Fibroblast of upper back skin (primary cell): ENCODE measurements at regions not wholly inside any gene's neighbourhood (a gene's known extent, or its start where the extent isn't known, plus 50 kb on each side); places are given as distances from the start of the nearest gene placed in this dataset.
"Not testable (repeated sequence)": the region's sequence is repeated elsewhere in the genome, so short reads cannot be mapped to it uniquely, and the experiment has no call there.

Source experiments
- DNase-seq: peaks from one replicate; pipeline ENCODE4 v3.0.0-alpha.2; 2013

- peak; percentile 78 for DNase-seq
Measured at GRCh38 chr7:113710310-113711096, 208.3 kb downstream of the PPP1R3A start.

- no peak for DNase-seq
Measured at GRCh38 chr7:113705439-113705838, 213.4 kb downstream of the PPP1R3A start.

- DNase-seq, result peak; percentile 23
Measured at GRCh38 chr7:113698556-113699220, 220.1 kb downstream of the PPP1R3A start.

GRCh38 chr7:113694149-113694548 lies 224.7 kb downstream of the PPP1R3A start:
- DNase-seq, result no peak

GRCh38 chr7:113684165-113684564 lies 234.6 kb downstream of the PPP1R3A start:
- no peak for DNase-seq

GRCh38 chr7:113677811-113678210 lies 241.0 kb downstream of the PPP1R3A start:
- DNase-seq, result no peak

GRCh38 chr7:113664867-113665266 lies 253.9 kb downstream of the PPP1R3A start:
- no peak for DNase-seq

GRCh38 chr7:113659416-113659815 lies 259.4 kb downstream of the PPP1R3A start:
- DNase-seq, result no peak

GRCh38 chr7:113657603-113658002 lies 261.2 kb downstream of the PPP1R3A start:
- no peak for DNase-seq

GRCh38 chr7:113652501-113652900 lies 266.3 kb downstream of the PPP1R3A start:
- peak; percentile 14 for DNase-seq

- no peak for DNase-seq
Measured at GRCh38 chr7:113649556-113649955, 269.3 kb downstream of the PPP1R3A start.

- DNase-seq, result no peak
Measured at GRCh38 chr7:113639221-113639620, 279.6 kb downstream of the PPP1R3A start.

- DNase-seq, result peak; percentile 57
Measured at GRCh38 chr7:113636727-113637421, 281.9 kb downstream of the PPP1R3A start.

GRCh38 chr7:113635492-113635891 lies 283.3 kb downstream of the PPP1R3A start:
- DNase-seq, result no peak

GRCh38 chr7:113633073-113633472 lies 285.7 kb downstream of the PPP1R3A start:
- DNase-seq, result no peak

- no peak for DNase-seq
Measured at GRCh38 chr7:113628948-113629847, 289.6 kb downstream of the PPP1R3A start.

- DNase-seq, result no peak
Measured at GRCh38 chr7:113625494-113626102, 293.2 kb downstream of the PPP1R3A start.

- DNase-seq, result no peak
Measured at GRCh38 chr7:113622796-113623195, 296.0 kb downstream of the PPP1R3A start.

GRCh38 chr7:113610572-113610971 lies 308.2 kb downstream of the PPP1R3A start:
- DNase-seq, result no peak

GRCh38 chr7:113608782-113609181 lies 310.0 kb downstream of the PPP1R3A start:
- no peak for DNase-seq

- DNase-seq, result no peak
Measured at GRCh38 chr7:113606325-113606724, 312.5 kb downstream of the PPP1R3A start.

- DNase-seq, result not testable (repeated sequence)
Measured at GRCh38 chr7:113600428-113600827, 318.4 kb downstream of the PPP1R3A start.
